ENCODE measurements at regions not wholly inside any gene's neighbourhood (a gene's known extent, or its start where the extent isn't known, plus 50 kb on each side); places are given as distances from the start of the nearest gene placed in this dataset.
"Not testable (repeated sequence)": the region's sequence is repeated elsewhere in the genome, so short reads cannot be mapped to it uniquely, and the experiment has no call there.

- no peak for ATAC-seq (replicated peaks in 6 of 8)
- peaks cover 12 to 15% of the 10 kb centered on the region in 2 donors for H3K4me1 ChIP-seq (replicated peaks in 1 of 2)
- H3K27ac ChIP-seq: no peak overlapping the region
- in situ Hi-C loops (cut with MboI; ENCODE audit: low pct_unique_long_range_greater_than_20kb in 2 of 9, low sequenced_read_pairs in 9 of 9, unreplicated experiment in 9 of 9): no loop called here
- H3K4me3 ChIP-seq: no peak overlapping the region
- WGBS, 10 experiments: 10 to 100% (median 81%) methylated on average over 2 of the region's 2 CpGs; no CpG with 5 or more reads in 2 of the 10 experiments
Observed at GRCh38 chr7:68754414-68754813, 843.9 kb upstream of the AUTS2 start.

GRCh38 chr7:68756986-68757495 is 841.2 kb upstream of the AUTS2 start:
- Histone ChIP-seq H3K4me3 (no peak overlapping the region), H3K4me1 (replicated peaks in 1 of 2) (peaks cover 12 to 13% of the 10 kb centered on the region in 2 donors), H3K27ac (no peak overlapping the region)
- in situ Hi-C loops (cut with MboI; ENCODE audit: low pct_unique_long_range_greater_than_20kb in 2 of 9, low sequenced_read_pairs in 9 of 9, unreplicated experiment in 9 of 9): no loop called here
- no peak for ATAC-seq (replicated peaks in 6 of 8)
- WGBS, 10 experiments: 0 to 93% (median 54%) methylated on average over 1 to 4 of the region's 4 CpGs; no CpG with 5 or more reads in 2 of the 10 experiments

- Histone ChIP-seq H3K4me1 (replicated peaks in 1 of 2) (no peaks in the 10 kb centered on the region), H3K27ac (no peak overlapping the region), H3K4me3 (no peak overlapping the region)
- in situ Hi-C loops (cut with MboI; ENCODE audit: low pct_unique_long_range_greater_than_20kb in 2 of 9, low sequenced_read_pairs in 9 of 9, unreplicated experiment in 9 of 9): no loop called here
- 71 to 100% (median 88%) methylated on average over 1 to 3 of the region's 3 CpGs; no CpG with 5 or more reads in 6 of the 10 experiments for WGBS, 10 experiments
- ATAC-seq (replicated peaks in 6 of 8): no peak
Observed at GRCh38 chr7:68760556-68760955, 837.7 kb upstream of the AUTS2 start.

GRCh38 chr7:68767462-68767861 is 830.8 kb upstream of the AUTS2 start:
- no peak overlapping the region for H3K27ac ChIP-seq
- WGBS, 10 experiments: 24 to 100% (median 65%) methylated on average over 1 to 4 of the region's 4 CpGs; no CpG with 5 or more reads in 1 of the 10 experiments
- ATAC-seq (replicated peaks in 6 of 8): peak in 2 of 8 experiments; percentile 32 to 55
- in situ Hi-C loops (cut with MboI; ENCODE audit: low pct_unique_long_range_greater_than_20kb in 2 of 9, low sequenced_read_pairs in 9 of 9, unreplicated experiment in 9 of 9): no loop called here
- H3K4me3 ChIP-seq: no peak overlapping the region
- H3K4me1 ChIP-seq (replicated peaks in 1 of 2): peaks cover 0 to 12% of the 10 kb centered on the region in 2 donors

GRCh38 chr7:68770649-68771048 is 827.6 kb upstream of the AUTS2 start:
- H3K27ac ChIP-seq: no peak overlapping the region
- peaks cover 0 to 12% of the 10 kb centered on the region in 2 donors for H3K4me1 ChIP-seq (replicated peaks in 1 of 2)
- in situ Hi-C loops (cut with MboI; ENCODE audit: low pct_unique_long_range_greater_than_20kb in 2 of 9, low sequenced_read_pairs in 9 of 9, unreplicated experiment in 9 of 9): no loop called here
- ATAC-seq (replicated peaks in 6 of 8): peak in 4 of 8 experiments; percentile 58 to 80 (median 68)
- WGBS, 10 experiments: 30 to 74% (median 58%) methylated on average over 2 to 4 of the region's 6 CpGs; no CpG with 5 or more reads in 4 of the 10 experiments
- no peak overlapping the region for H3K4me3 ChIP-seq

GRCh38 chr7:68776326-68776725 is 821.9 kb upstream of the AUTS2 start:
- H3K27ac ChIP-seq: no peak overlapping the region
- H3K4me1 ChIP-seq (replicated peaks in 1 of 2): no peaks in the 10 kb centered on the region
- ATAC-seq (replicated peaks in 6 of 8): no peak
- in situ Hi-C loops (cut with MboI; ENCODE audit: low pct_unique_long_range_greater_than_20kb in 2 of 9, low sequenced_read_pairs in 9 of 9, unreplicated experiment in 9 of 9): no loop called here
- no peak overlapping the region for H3K4me3 ChIP-seq
- WGBS, 10 experiments: 8 to 100% (median 75%) methylated on average over 1 to 3 of the region's 3 CpGs; no CpG with 5 or more reads in 1 of the 10 experiments

- 17 to 78% (median 38%) methylated on average over 2 to 3 of the region's 3 CpGs; no CpG with 5 or more reads in 2 of the 10 experiments for WGBS, 10 experiments
- Histone ChIP-seq H3K4me1 (replicated peaks in 1 of 2) (peaks cover 0 to 11% of the 10 kb centered on the region in 2 donors), H3K27ac (no peak overlapping the region), H3K4me3 (no peak overlapping the region)
- in situ Hi-C loops (cut with MboI; ENCODE audit: low pct_unique_long_range_greater_than_20kb in 2 of 9, low sequenced_read_pairs in 9 of 9, unreplicated experiment in 9 of 9): no loop called here
- ATAC-seq (replicated peaks in 6 of 8): no peak
Observed at GRCh38 chr7:68783684-68784083, 814.6 kb upstream of the AUTS2 start.

- 4 to 100% (median 73%) methylated on average over 1 to 3 of the region's 3 CpGs; no CpG with 5 or more reads in 3 of the 10 experiments for whole genome bisulfite sequencing, 10 experiments
- in situ Hi-C loops (cut with MboI; ENCODE audit: low pct_unique_long_range_greater_than_20kb in 2 of 9, low sequenced_read_pairs in 9 of 9, unreplicated experiment in 9 of 9): no loop called here
- peaks cover 0 to 14% of the 10 kb centered on the region in 2 donors for H3K4me1 ChIP-seq (replicated peaks in 1 of 2)
- H3K27ac ChIP-seq: no peak overlapping the region
- no peak overlapping the region for H3K4me3 ChIP-seq
- ATAC-seq (replicated peaks in 6 of 8): no peak
Observed at GRCh38 chr7:68785036-68785435, 813.2 kb upstream of the AUTS2 start.

- Histone ChIP-seq H3K4me1 (replicated peaks in 1 of 2) (peaks cover 0 to 14% of the 10 kb centered on the region in 2 donors), H3K4me3 (no peak overlapping the region), H3K27ac (no peak overlapping the region)
- in situ Hi-C loops (cut with MboI; ENCODE audit: low pct_unique_long_range_greater_than_20kb in 2 of 9, low sequenced_read_pairs in 9 of 9, unreplicated experiment in 9 of 9): no loop called here
- peak in 3 of 8 experiments; percentile 51 to 59 (median 54) for ATAC-seq (replicated peaks in 6 of 8)
- WGBS, 10 experiments: 0 to 75% (median 10%) methylated on average over 1 to 5 of the region's 5 CpGs; no CpG with 5 or more reads in 4 of the 10 experiments
Observed at GRCh38 chr7:68787566-68787965, 810.7 kb upstream of the AUTS2 start.

- H3K27ac ChIP-seq; ATAC-seq (replicated peaks in 6 of 8); H3K4me3 ChIP-seq; in situ Hi-C loops (cut with MboI; ENCODE audit: low pct_unique_long_range_greater_than_20kb in 2 of 9, low sequenced_read_pairs in 9 of 9, unreplicated experiment in 9 of 9): not testable (repeated sequence)
- WGBS, 10 experiments: 0 to 100% (median 61%) methylated on average over 1 to 2 of the region's 2 CpGs; no CpG with 5 or more reads in 3 of the 10 experiments
- H3K4me1 ChIP-seq (replicated peaks in 1 of 2): peaks cover 0 to 14% of the 10 kb centered on the region in 2 donors
Observed at GRCh38 chr7:68788529-68788928, 809.7 kb upstream of the AUTS2 start.

- no peak overlapping the region for H3K4me3 ChIP-seq
- ATAC-seq (replicated peaks in 6 of 8): no peak
- H3K27ac ChIP-seq: no peak overlapping the region
- in situ Hi-C loops (cut with MboI; ENCODE audit: low pct_unique_long_range_greater_than_20kb in 2 of 9, low sequenced_read_pairs in 9 of 9, unreplicated experiment in 9 of 9): no loop called here
- peaks cover 0 to 14% of the 10 kb centered on the region in 2 donors for H3K4me1 ChIP-seq (replicated peaks in 1 of 2)
- 0 to 57% (median 18%) methylated on average over 2 to 4 of the region's 4 CpGs; no CpG with 5 or more reads in 1 of the 10 experiments for WGBS, 10 experiments
Observed at GRCh38 chr7:68789597-68789996, 808.7 kb upstream of the AUTS2 start.

- no peak overlapping the region for H3K27ac ChIP-seq
- peaks cover 0 to 8% of the 10 kb centered on the region in 2 donors for H3K4me1 ChIP-seq (replicated peaks in 1 of 2)
- H3K4me3 ChIP-seq: no peak overlapping the region
- no peak for ATAC-seq (replicated peaks in 6 of 8)
- in situ Hi-C loops (cut with MboI; ENCODE audit: low pct_unique_long_range_greater_than_20kb in 2 of 9, low sequenced_read_pairs in 9 of 9, unreplicated experiment in 9 of 9): no loop called here
- 0 to 100% (median 90%) methylated on average over 1 to 3 of the region's 3 CpGs; no CpG with 5 or more reads in 3 of the 10 experiments for WGBS, 10 experiments
Observed at GRCh38 chr7:68792351-68792750, 805.9 kb upstream of the AUTS2 start.

GRCh38 chr7:68793513-68793912 is 804.8 kb upstream of the AUTS2 start:
- in situ Hi-C loops (cut with MboI; ENCODE audit: low pct_unique_long_range_greater_than_20kb in 2 of 9, low sequenced_read_pairs in 9 of 9, unreplicated experiment in 9 of 9): no loop called here
- H3K4me3 ChIP-seq: no peak overlapping the region
- WGBS, 10 experiments: 60 to 100% (median 89%) methylated on average over 1 of the region's 1 CpG; no CpG with 5 or more reads in 2 of the 10 experiments
- no peak for ATAC-seq (replicated peaks in 6 of 8)
- peaks cover under 1 to 3% of the 10 kb centered on the region in 2 donors for H3K4me1 ChIP-seq (replicated peaks in 1 of 2)
- H3K27ac ChIP-seq: no peak overlapping the region

GRCh38 chr7:68800316-68800715 is 798.0 kb upstream of the AUTS2 start:
- in situ Hi-C loops (cut with MboI; ENCODE audit: low pct_unique_long_range_greater_than_20kb in 2 of 9, low sequenced_read_pairs in 9 of 9, unreplicated experiment in 9 of 9): no loop called here
- no peak for ATAC-seq (replicated peaks in 6 of 8)
- peaks cover 0 to 2% of the 10 kb centered on the region in 2 donors for H3K4me1 ChIP-seq (replicated peaks in 1 of 2)
- no peak overlapping the region for H3K27ac ChIP-seq
- no peak overlapping the region for H3K4me3 ChIP-seq
- whole genome bisulfite sequencing, 10 experiments: 0 to 81% (median 48%) methylated on average over 1 to 4 of the region's 4 CpGs; no CpG with 5 or more reads in 4 of the 10 experiments

Data from motor neuron (in vitro differentiated cells).